ENCODE measurements at regions not wholly inside any gene's neighbourhood (a gene's known extent, or its start where the extent isn't known, plus 50 kb on each side); places are given as distances from the start of the nearest gene placed in this dataset.

- TF ChIP-seq EP300 (IDR thresholded peaks at IDR 0.05; ENCODE audit: borderline replicate concordance) (no peak), EGR1 (IDR thresholded peaks at IDR 0.05) (no peak), TAF1 (IDR thresholded peaks at IDR 0.05; ENCODE audit: low read depth) (no peak), YY1 (IDR thresholded peaks at IDR 0.05; ENCODE audit: low read depth) (no peak), NFIC (IDR thresholded peaks at IDR 0.05) (no peak), CREB1 (IDR thresholded peaks at IDR 0.05; ENCODE audit: low read depth) (no peak), RAD21 (IDR thresholded peaks at IDR 0.05; ENCODE audit: low read depth) (no peak), FOXM1 (IDR thresholded peaks at IDR 0.05; ENCODE audit: borderline replicate concordance, low read depth) (no peak), TCF12 (IDR thresholded peaks at IDR 0.05; ENCODE audit: low read depth) (no peak), CEBPB (IDR thresholded peaks at IDR 0.05) (no peak)
- TF ChIP-seq, protein P1, sequence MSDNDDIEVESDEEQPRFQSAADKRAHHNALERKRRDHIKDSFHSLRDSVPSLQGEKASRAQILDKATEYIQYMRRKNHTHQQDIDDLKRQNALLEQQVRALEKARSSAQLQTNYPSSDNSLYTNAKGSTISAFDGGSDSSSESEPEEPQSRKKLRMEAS (IDR thresholded peaks at IDR 0.05) = no peak
- TF ChIP-seq, protein P2, sequence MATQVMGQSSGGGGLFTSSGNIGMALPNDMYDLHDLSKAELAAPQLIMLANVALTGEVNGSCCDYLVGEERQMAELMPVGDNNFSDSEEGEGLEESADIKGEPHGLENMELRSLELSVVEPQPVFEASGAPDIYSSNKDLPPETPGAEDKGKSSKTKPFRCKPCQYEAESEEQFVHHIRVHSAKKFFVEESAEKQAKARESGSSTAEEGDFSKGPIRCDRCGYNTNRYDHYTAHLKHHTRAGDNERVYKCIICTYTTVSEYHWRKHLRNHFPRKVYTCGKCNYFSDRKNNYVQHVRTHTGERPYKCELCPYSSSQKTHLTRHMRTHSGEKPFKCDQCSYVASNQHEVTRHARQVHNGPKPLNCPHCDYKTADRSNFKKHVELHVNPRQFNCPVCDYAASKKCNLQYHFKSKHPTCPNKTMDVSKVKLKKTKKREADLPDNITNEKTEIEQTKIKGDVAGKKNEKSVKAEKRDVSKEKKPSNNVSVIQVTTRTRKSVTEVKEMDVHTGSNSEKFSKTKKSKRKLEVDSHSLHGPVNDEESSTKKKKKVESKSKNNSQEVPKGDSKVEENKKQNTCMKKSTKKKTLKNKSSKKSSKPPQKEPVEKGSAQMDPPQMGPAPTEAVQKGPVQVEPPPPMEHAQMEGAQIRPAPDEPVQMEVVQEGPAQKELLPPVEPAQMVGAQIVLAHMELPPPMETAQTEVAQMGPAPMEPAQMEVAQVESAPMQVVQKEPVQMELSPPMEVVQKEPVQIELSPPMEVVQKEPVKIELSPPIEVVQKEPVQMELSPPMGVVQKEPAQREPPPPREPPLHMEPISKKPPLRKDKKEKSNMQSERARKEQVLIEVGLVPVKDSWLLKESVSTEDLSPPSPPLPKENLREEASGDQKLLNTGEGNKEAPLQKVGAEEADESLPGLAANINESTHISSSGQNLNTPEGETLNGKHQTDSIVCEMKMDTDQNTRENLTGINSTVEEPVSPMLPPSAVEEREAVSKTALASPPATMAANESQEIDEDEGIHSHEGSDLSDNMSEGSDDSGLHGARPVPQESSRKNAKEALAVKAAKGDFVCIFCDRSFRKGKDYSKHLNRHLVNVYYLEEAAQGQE (IDR thresholded peaks at IDR 0.05; ENCODE audit: low read depth) = no peak
Measured at GRCh38 chr7:16067711-16068110, 353.6 kb downstream of the CRPPA start.
